ENCODE measurements at regions not wholly inside any gene's neighbourhood (a gene's known extent, or its start where the extent isn't known, plus 50 kb on each side); places are given as distances from the start of the nearest gene placed in this dataset.
"Not testable (repeated sequence)": the region's sequence is repeated elsewhere in the genome, so short reads cannot be mapped to it uniquely, and the experiment has no call there.

DNA sequence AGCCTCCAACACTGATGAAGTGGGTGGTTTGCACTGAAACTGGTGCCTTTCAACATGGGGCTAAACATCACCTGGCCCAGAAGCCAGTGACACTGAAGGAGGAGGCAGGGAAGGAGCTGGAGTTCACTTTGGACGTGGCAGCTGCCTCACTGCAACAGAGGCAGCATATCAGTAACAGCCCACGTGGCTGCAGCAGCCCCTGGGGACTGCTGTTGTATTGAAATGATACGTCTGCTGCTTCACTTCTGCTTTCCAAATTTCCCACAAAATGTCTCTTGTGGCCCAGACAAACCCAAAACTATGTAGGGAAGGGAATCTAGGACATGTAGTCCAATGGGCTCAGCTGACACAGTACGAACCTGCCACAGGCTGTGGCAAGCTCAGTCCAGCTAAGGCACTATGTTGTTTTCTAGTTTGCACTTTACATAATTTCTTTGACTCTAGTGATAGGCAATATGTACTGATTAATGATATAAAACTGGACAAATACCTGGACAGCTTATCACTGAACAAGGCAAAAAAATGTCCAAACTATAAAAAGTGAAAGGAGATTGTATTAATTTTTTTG, 84.7 kb upstream of the RAPGEF2 start:
- H3K4me1 ChIP-seq (ENCODE audit: control insufficient read depth in 1 of 2, insufficient read depth in 2 of 2, low read length in 2 of 2): peaks cover 0 to 3% of the 10 kb centered on the region in 2 donors
- H3K36me3 ChIP-seq (ENCODE audit: control insufficient read depth in 1 of 2, insufficient read depth in 2 of 2, low read length in 2 of 2): no peaks in the 10 kb centered on the region
- no peaks in the 10 kb centered on the region for H3K27me3 ChIP-seq (ENCODE audit: low read depth, low read length)
- H3K27ac ChIP-seq (ENCODE audit: low read length): no peak overlapping the region
- no peak overlapping the region for H3K4me3 ChIP-seq (ENCODE audit: low read depth in 1 of 2, low read length in 2 of 2)
- H3K9me3 ChIP-seq (ENCODE audit: control insufficient read depth in 1 of 2, low read length in 2 of 2): no peaks in the 10 kb centered on the region

- Histone ChIP-seq H3K9me3 (ENCODE audit: control insufficient read depth in 1 of 2, low read length in 2 of 2) (no peaks in the 10 kb centered on the region), H3K27ac (ENCODE audit: low read length) (no peak overlapping the region), H3K4me1 (ENCODE audit: control insufficient read depth in 1 of 2, insufficient read depth in 2 of 2, low read length in 2 of 2) (peaks cover 0 to 3% of the 10 kb centered on the region in 2 donors), H3K27me3 (ENCODE audit: low read depth, low read length) (no peaks in the 10 kb centered on the region), H3K36me3 (ENCODE audit: control insufficient read depth in 1 of 2, insufficient read depth in 2 of 2, low read length in 2 of 2) (no peaks in the 10 kb centered on the region), H3K4me3 (ENCODE audit: low read depth in 1 of 2, low read length in 2 of 2) (no peak overlapping the region)
Observed at GRCh38 chr4:159019356-159019755, 83.5 kb upstream of the RAPGEF2 start.

DNA sequence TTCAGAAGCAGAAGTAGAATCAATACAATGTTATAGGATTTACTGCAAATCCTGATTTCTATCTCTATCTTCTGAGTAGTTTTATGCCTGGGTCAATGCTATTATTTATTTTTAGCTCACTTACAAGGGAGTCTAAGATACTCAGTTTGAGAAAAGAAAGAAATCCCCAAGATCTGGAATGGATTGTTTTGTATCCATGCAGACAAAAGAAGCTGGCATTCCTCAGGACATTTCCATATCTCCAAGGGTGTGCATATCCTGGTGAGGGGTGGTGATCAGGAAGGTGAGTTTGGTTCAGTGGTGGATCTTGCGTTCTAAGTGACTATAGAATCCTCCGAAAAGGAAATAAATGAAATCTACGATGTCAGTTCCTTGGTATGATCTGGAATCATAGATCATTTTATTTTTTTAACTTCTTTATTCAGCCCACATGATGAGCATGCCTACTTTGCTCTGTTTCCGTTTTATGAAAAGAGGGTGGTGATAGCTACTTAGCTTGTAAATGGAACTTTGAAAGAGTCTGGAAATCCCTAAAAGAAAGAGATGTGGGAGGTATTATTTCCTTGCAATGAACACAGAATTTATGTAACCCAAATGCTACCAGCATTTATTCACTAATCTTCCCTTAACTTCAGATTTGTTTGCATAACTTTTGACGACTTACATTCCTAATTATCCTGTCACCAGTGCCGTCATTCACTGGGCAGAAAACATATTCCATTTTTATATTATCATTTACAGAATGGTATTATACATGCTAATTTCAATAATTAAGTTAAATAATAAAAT, 81.1 kb upstream of the RAPGEF2 start:
- Histone ChIP-seq H3K9me3 (ENCODE audit: control insufficient read depth in 1 of 2, low read length in 2 of 2) (no peaks in the 10 kb centered on the region), H3K27me3 (ENCODE audit: low read depth, low read length) (no peaks in the 10 kb centered on the region), H3K36me3 (ENCODE audit: control insufficient read depth in 1 of 2, insufficient read depth in 2 of 2, low read length in 2 of 2) (no peaks in the 10 kb centered on the region), H3K27ac (ENCODE audit: low read length) (no peak overlapping the region), H3K4me1 (ENCODE audit: control insufficient read depth in 1 of 2, insufficient read depth in 2 of 2, low read length in 2 of 2) (peaks cover 0 to under 1% of the 10 kb centered on the region in 2 donors), H3K4me3 (ENCODE audit: low read depth in 1 of 2, low read length in 2 of 2) (no peak overlapping the region)

GRCh38 chr4:159023741-159024140, 79.1 kb upstream of the RAPGEF2 start:
- Histone ChIP-seq H3K27me3 (ENCODE audit: low read depth, low read length) (no peaks in the 10 kb centered on the region), H3K4me3 (ENCODE audit: low read depth in 1 of 2, low read length in 2 of 2) (no peak overlapping the region), H3K9me3 (ENCODE audit: control insufficient read depth in 1 of 2, low read length in 2 of 2) (no peaks in the 10 kb centered on the region), H3K4me1 (ENCODE audit: control insufficient read depth in 1 of 2, insufficient read depth in 2 of 2, low read length in 2 of 2) (no peaks in the 10 kb centered on the region), H3K27ac (ENCODE audit: low read length) (no peak overlapping the region), H3K36me3 (ENCODE audit: control insufficient read depth in 1 of 2, insufficient read depth in 2 of 2, low read length in 2 of 2) (no peaks in the 10 kb centered on the region)

GRCh38 chr4:159024266-159024665, 78.6 kb upstream of the RAPGEF2 start:
- Histone ChIP-seq H3K27ac (ENCODE audit: low read length) (no peak overlapping the region), H3K27me3 (ENCODE audit: low read depth, low read length) (no peaks in the 10 kb centered on the region), H3K9me3 (ENCODE audit: control insufficient read depth in 1 of 2, low read length in 2 of 2) (no peaks in the 10 kb centered on the region), H3K4me3 (ENCODE audit: low read depth in 1 of 2, low read length in 2 of 2) (no peak overlapping the region), H3K4me1 (ENCODE audit: control insufficient read depth in 1 of 2, insufficient read depth in 2 of 2, low read length in 2 of 2) (no peaks in the 10 kb centered on the region), H3K36me3 (ENCODE audit: control insufficient read depth in 1 of 2, insufficient read depth in 2 of 2, low read length in 2 of 2) (no peaks in the 10 kb centered on the region)

DNA sequence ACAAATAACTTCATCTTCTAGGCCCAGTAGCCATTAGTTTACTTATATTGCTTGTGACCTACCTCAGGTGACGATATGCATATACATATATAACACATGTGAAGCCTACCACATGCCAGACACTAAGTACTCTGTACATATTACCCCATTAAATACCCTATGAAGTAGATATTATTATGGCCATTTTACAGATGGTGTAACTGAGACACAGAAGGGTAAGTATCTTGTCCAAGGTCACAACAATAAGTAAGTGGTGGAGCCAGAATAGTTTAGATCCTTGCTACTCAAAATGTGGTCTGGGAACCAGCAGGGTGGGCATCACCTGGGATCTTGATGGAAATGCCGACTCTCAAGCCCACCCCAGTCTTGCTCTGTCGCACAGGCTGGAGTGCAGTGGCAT, 78.1 kb upstream of the RAPGEF2 start:
- H3K9me3 ChIP-seq (ENCODE audit: control insufficient read depth in 1 of 2, low read length in 2 of 2): no peaks in the 10 kb centered on the region
- no peak overlapping the region for H3K27ac ChIP-seq (ENCODE audit: low read length)
- H3K36me3 ChIP-seq (ENCODE audit: control insufficient read depth in 1 of 2, insufficient read depth in 2 of 2, low read length in 2 of 2): no peaks in the 10 kb centered on the region
- H3K4me1 ChIP-seq (ENCODE audit: control insufficient read depth in 1 of 2, insufficient read depth in 2 of 2, low read length in 2 of 2): no peaks in the 10 kb centered on the region
- H3K27me3 ChIP-seq (ENCODE audit: low read depth, low read length): no peaks in the 10 kb centered on the region
- H3K4me3 ChIP-seq (ENCODE audit: low read depth in 1 of 2, low read length in 2 of 2): no peak overlapping the region

GRCh38 chr4:159026329-159026728, 76.5 kb upstream of the RAPGEF2 start:
- H3K36me3 ChIP-seq (ENCODE audit: control insufficient read depth in 1 of 2, insufficient read depth in 2 of 2, low read length in 2 of 2): no peaks in the 10 kb centered on the region
- H3K4me3 ChIP-seq (ENCODE audit: low read depth in 1 of 2, low read length in 2 of 2): no peak overlapping the region
- no peaks in the 10 kb centered on the region for H3K4me1 ChIP-seq (ENCODE audit: control insufficient read depth in 1 of 2, insufficient read depth in 2 of 2, low read length in 2 of 2)
- no peak overlapping the region for H3K27ac ChIP-seq (ENCODE audit: low read length)
- no peaks in the 10 kb centered on the region for H3K27me3 ChIP-seq (ENCODE audit: low read depth, low read length)
- H3K9me3 ChIP-seq (ENCODE audit: control insufficient read depth in 1 of 2, low read length in 2 of 2): no peaks in the 10 kb centered on the region

GRCh38 chr4:159027535-159027934, 75.3 kb upstream of the RAPGEF2 start:
- no peaks in the 10 kb centered on the region for H3K36me3 ChIP-seq (ENCODE audit: control insufficient read depth in 1 of 2, insufficient read depth in 2 of 2, low read length in 2 of 2)
- no peak overlapping the region for H3K27ac ChIP-seq (ENCODE audit: low read length)
- H3K4me3 ChIP-seq (ENCODE audit: low read depth in 1 of 2, low read length in 2 of 2): no peak overlapping the region
- H3K4me1 ChIP-seq (ENCODE audit: control insufficient read depth in 1 of 2, insufficient read depth in 2 of 2, low read length in 2 of 2): no peaks in the 10 kb centered on the region
- H3K27me3 ChIP-seq (ENCODE audit: low read depth, low read length): no peaks in the 10 kb centered on the region
- H3K9me3 ChIP-seq (ENCODE audit: control insufficient read depth in 1 of 2, low read length in 2 of 2): no peaks in the 10 kb centered on the region

GRCh38 chr4:159029481-159029880, 73.4 kb upstream of the RAPGEF2 start:
- H3K4me3 ChIP-seq (ENCODE audit: low read depth in 1 of 2, low read length in 2 of 2): no peak overlapping the region
- H3K27me3 ChIP-seq (ENCODE audit: low read depth, low read length): no peaks in the 10 kb centered on the region
- no peak overlapping the region for H3K27ac ChIP-seq (ENCODE audit: low read length)
- H3K4me1 ChIP-seq (ENCODE audit: control insufficient read depth in 1 of 2, insufficient read depth in 2 of 2, low read length in 2 of 2): no peaks in the 10 kb centered on the region
- no peaks in the 10 kb centered on the region for H3K9me3 ChIP-seq (ENCODE audit: control insufficient read depth in 1 of 2, low read length in 2 of 2)
- H3K36me3 ChIP-seq (ENCODE audit: control insufficient read depth in 1 of 2, insufficient read depth in 2 of 2, low read length in 2 of 2): no peaks in the 10 kb centered on the region

DNA sequence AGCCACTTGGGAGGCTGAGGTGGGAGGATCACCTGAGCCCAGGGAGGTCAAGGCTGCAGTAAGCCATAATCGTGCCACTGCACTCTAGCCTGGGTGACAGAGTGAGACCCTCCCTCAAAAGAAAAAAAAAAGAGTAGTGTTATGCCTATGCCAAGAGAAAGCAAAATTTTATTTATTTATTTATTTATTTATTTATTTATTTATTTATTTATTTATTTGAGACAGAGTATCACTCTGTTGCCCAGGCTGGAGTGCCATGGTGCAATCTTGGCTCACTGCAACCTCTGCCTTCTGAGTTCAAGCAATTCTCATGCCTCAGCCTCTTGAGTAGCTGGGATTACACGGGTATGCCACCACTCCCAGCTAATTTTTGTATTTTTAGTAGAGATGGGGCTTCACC, 72.6 kb upstream of the RAPGEF2 start:
- not testable (repeated sequence) for H3K27ac ChIP-seq (ENCODE audit: low read length); H3K4me3 ChIP-seq (ENCODE audit: low read depth in 1 of 2, low read length in 2 of 2); H3K4me1 ChIP-seq (ENCODE audit: control insufficient read depth in 1 of 2, insufficient read depth in 2 of 2, low read length in 2 of 2); H3K27me3 ChIP-seq (ENCODE audit: low read depth, low read length); H3K9me3 ChIP-seq (ENCODE audit: control insufficient read depth in 1 of 2, low read length in 2 of 2); H3K36me3 ChIP-seq (ENCODE audit: control insufficient read depth in 1 of 2, insufficient read depth in 2 of 2, low read length in 2 of 2)

DNA sequence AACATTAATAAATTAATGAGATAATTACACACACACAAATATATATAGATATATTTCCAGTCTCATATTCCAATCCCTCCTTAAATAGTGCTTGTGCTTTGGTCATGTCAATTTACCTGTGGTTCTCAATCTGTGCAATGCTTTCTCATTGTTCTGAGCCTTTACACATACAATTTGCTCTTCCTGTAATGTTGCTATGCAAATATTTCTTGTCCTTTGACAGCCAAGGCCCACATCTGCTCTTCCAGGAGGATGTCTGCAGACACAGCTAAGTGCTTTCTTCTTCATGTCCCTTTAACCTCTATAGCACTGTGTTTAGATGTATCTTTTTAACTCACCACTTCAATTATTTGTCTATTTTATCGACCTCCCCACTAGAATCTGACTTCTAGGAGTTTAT, 67.3 kb upstream of the RAPGEF2 start:
- no peaks in the 10 kb centered on the region for H3K27me3 ChIP-seq (ENCODE audit: low read depth, low read length)
- no peaks in the 10 kb centered on the region for H3K9me3 ChIP-seq (ENCODE audit: control insufficient read depth in 1 of 2, low read length in 2 of 2)
- no peak overlapping the region for H3K4me3 ChIP-seq (ENCODE audit: low read depth in 1 of 2, low read length in 2 of 2)
- H3K36me3 ChIP-seq (ENCODE audit: control insufficient read depth in 1 of 2, insufficient read depth in 2 of 2, low read length in 2 of 2): no peaks in the 10 kb centered on the region
- no peak overlapping the region for H3K27ac ChIP-seq (ENCODE audit: low read length)
- H3K4me1 ChIP-seq (ENCODE audit: control insufficient read depth in 1 of 2, insufficient read depth in 2 of 2, low read length in 2 of 2): no peaks in the 10 kb centered on the region

DNA sequence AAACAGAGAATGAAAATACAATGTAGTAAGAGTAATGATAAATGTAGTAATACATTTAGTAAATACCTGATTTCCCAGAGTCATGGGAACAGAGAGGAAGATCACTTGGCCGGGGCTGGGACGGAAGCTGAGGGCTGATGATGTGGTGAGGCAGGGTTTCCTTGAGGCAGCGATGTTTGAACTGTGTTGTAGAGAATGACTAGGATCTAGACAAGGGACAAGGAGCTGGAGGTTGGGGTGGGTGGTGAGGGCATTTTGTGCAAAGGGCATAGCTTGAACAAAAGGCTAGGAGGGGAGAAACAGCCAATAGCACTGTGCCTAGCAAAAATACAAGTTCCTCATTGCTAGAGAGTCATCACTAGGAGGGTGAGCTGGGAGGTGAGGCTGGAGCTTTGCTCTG, 64.3 kb upstream of the RAPGEF2 start:
- no peak overlapping the region for H3K27ac ChIP-seq (ENCODE audit: low read length)
- no peak overlapping the region for H3K4me3 ChIP-seq (ENCODE audit: low read depth in 1 of 2, low read length in 2 of 2)
- no peaks in the 10 kb centered on the region for H3K27me3 ChIP-seq (ENCODE audit: low read depth, low read length)

More for the DNA sequence above, 64.3 kb upstream of the RAPGEF2 start:
- Histone ChIP-seq H3K36me3 (ENCODE audit: control insufficient read depth in 1 of 2, insufficient read depth in 2 of 2, low read length in 2 of 2) (no peaks in the 10 kb centered on the region), H3K9me3 (ENCODE audit: control insufficient read depth in 1 of 2, low read length in 2 of 2) (no peaks in the 10 kb centered on the region), H3K4me1 (ENCODE audit: control insufficient read depth in 1 of 2, insufficient read depth in 2 of 2, low read length in 2 of 2) (no peaks in the 10 kb centered on the region)
